Thyroid gland (tissue), 4 donors: ENCODE measurements at regions not wholly inside any gene's neighbourhood (a gene's known extent, or its start where the extent isn't known, plus 50 kb on each side); places are given as distances from the start of the nearest gene placed in this dataset.

ENCODE experiments used
- DNase-seq, 2 donors: peaks; one replicate each; pipeline ENCODE4 v3.0.0-alpha.2; 2019
- H3K27ac ChIP-seq, 3 donors: fragments of 200-600 bp; sonication (generic); 1 replicate in 2 of 3; 2 replicates in 1 of 3; pipeline ENCODE4 v1.5.1; 2016 to 2019; ENCODE audit warnings: mild to moderate bottlenecking in 1 of 3, moderate library complexity in 1 of 3
- H3K27me3 ChIP-seq: fragments of 200-600 bp; sonication (generic); one replicate; pipeline ENCODE4 v1.5.1; 2019
- H3K36me3 ChIP-seq, 2 donors: fragments of 200-600 bp; sonication (generic); one replicate each; pipeline ENCODE4 v1.5.1; 2016 to 2019
- H3K4me1 ChIP-seq, 2 donors: fragments of 200-600 bp; sonication (generic); one replicate each; pipeline ENCODE4 v1.5.1; 2017 to 2019
- H3K4me3 ChIP-seq, 3 donors: fragments of 200-600 bp; sonication (generic); replicated peaks in 1 of 3; 1 replicate in 2 of 3; 2 replicates in 1 of 3; pipeline ENCODE4 v1.5.1; 2016; ENCODE audit warnings: mild to moderate bottlenecking in 1 of 3
- H3K9me3 ChIP-seq: fragments of 200-600 bp; sonication (generic); one replicate; pipeline ENCODE4 v1.5.1; 2017
- CTCF ChIP-seq, 6 experiments: fragments of 200-600 bp in 3 of 6; fragments of 450-650 bp in 3 of 6; sonication (generic) in 3 of 6; IDR thresholded peaks; one replicate each; pipeline ENCODE4 v1.5.1; 2016 to 2019; ENCODE audit warnings: antibody characterized with exemption in 6 of 6, mild to moderate bottlenecking in 2 of 6, inconsistent platforms in 1 of 6, moderate library complexity in 1 of 6
- POLR2A ChIP-seq, 2 donors: fragments of 450-650 bp; IDR thresholded peaks; one replicate each; pipeline ENCODE4 v1.6.1; 2017; ENCODE audit warnings: antibody characterized with exemption in 2 of 2, mild to moderate bottlenecking in 2 of 2, moderate library complexity in 1 of 2
- WGBS, 2 donors: methylation state at CpG; one replicate each; pipeline ENCODE4 v1.1.5; 2017; 5-methylcytosine and 5-hydroxymethylcytosine counted together
- intact Hi-C: fragments of 100-400 bp; cut with DNase I; formaldehyde crosslinking; loops from one replicate; pipeline ENCODE4 v1.15.1; 2023

- Histone ChIP-seq H3K4me3 (no peak overlapping the region), H3K27ac (no peak overlapping the region), H3K4me1 (no peaks in the 10 kb centered on the region), H3K36me3 (no peaks in the 10 kb centered on the region), H3K27me3 (no peaks in the 10 kb centered on the region), H3K9me3 (no peaks in the 10 kb centered on the region)
- intact Hi-C loops, result no loop called here
- TF ChIP-seq CTCF (IDR thresholded peaks at IDR 0.05) (no peak), POLR2A (IDR thresholded peaks at IDR 0.05) (no peak)
- 80 to 87% methylated on average over 3 of the region's 3 CpGs for WGBS, 2 donors
- no peak for DNase-seq
Measured at GRCh38 chr9:19533373-19533772, 124.6 kb downstream of the ACER2 start.

GRCh38 chr9:19527663-19528062 lies 118.9 kb downstream of the ACER2 start:
- TF ChIP-seq CTCF (IDR thresholded peaks at IDR 0.05) (no peak), POLR2A (IDR thresholded peaks at IDR 0.05) (no peak)
- 59 to 67% methylated on average over 3 of the region's 3 CpGs for WGBS, 2 donors

GRCh38 chr9:19522558-19522957 lies 113.7 kb downstream of the ACER2 start:
- 61 to 78% methylated on average over 2 of the region's 2 CpGs for WGBS, 2 donors
- no peaks in the 10 kb centered on the region for H3K36me3 ChIP-seq
- TF ChIP-seq POLR2A (IDR thresholded peaks at IDR 0.05) (no peak), CTCF (IDR thresholded peaks at IDR 0.05) (no peak)
- no peaks in the 10 kb centered on the region for H3K4me1 ChIP-seq
- no peaks in the 10 kb centered on the region for H3K27me3 ChIP-seq
- H3K9me3 ChIP-seq, result no peaks in the 10 kb centered on the region
- no peak overlapping the region for H3K4me3 ChIP-seq
- intact Hi-C loops, result no loop called here
- no peak overlapping the region for H3K27ac ChIP-seq
- no peak for DNase-seq

More at GRCh38 chr9:19527663-19528062, 118.9 kb downstream of the ACER2 start:
- intact Hi-C loops, result no loop called here
- Histone ChIP-seq H3K9me3 (no peaks in the 10 kb centered on the region), H3K4me3 (no peak overlapping the region), H3K4me1 (no peaks in the 10 kb centered on the region), H3K27ac (no peak overlapping the region), H3K27me3 (no peaks in the 10 kb centered on the region), H3K36me3 (no peaks in the 10 kb centered on the region)
- no peak for DNase-seq

DNA sequence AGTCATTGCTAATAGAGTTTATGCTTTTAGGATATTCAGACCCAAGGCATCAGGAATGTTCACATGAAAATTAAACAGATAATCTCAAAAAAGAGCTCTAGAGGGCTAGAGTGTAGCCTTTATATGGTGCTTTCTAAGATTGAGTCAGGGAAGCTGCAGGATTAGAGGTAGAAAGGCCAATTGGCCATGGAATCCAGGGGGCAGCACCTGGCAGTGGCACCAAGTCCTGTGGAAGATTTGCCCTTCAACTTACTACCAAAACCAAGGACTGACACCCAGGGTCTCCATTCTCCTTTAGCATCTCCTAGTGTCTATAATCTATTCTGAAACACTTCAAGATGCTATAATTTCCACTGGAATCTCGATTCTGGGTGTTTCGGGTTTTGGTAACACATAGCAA lies 112.4 kb downstream of the ACER2 start:
- intact Hi-C loops, result no loop called here

More for the DNA sequence above, 112.4 kb downstream of the ACER2 start:
- H3K27me3 ChIP-seq, result no peaks in the 10 kb centered on the region
- H3K4me1 ChIP-seq, result no peaks in the 10 kb centered on the region
- DNase-seq, result no peak
- H3K36me3 ChIP-seq, result no peaks in the 10 kb centered on the region
- WGBS, 2 donors, result 91 to 95% methylated on average over 2 of the region's 2 CpGs
- H3K9me3 ChIP-seq, result no peaks in the 10 kb centered on the region
- TF ChIP-seq CTCF (IDR thresholded peaks at IDR 0.05), result no peak
- TF ChIP-seq POLR2A (IDR thresholded peaks at IDR 0.05), result no peak
- no peak overlapping the region for H3K27ac ChIP-seq
- no peak overlapping the region for H3K4me3 ChIP-seq
